Parathyroid adenoma (tissue), 2 donors: ENCODE measurements at regions not wholly inside any gene's neighbourhood (a gene's known extent, or its start where the extent isn't known, plus 50 kb on each side); places are given as distances from the start of the nearest gene placed in this dataset.
"Not testable (repeated sequence)": the region's sequence is repeated elsewhere in the genome, so short reads cannot be mapped to it uniquely, and the experiment has no call there.

Source experiments
- H2AFZ ChIP-seq: fragments of 300-600 bp; sonication (generic); one replicate; pipeline ENCODE4 v1.7.0; 2017; ENCODE audit warnings: antibody characterized with exemption, mild to moderate bottlenecking
- H3K27ac ChIP-seq: fragments of 300-600 bp; sonication (generic); one replicate; pipeline ENCODE4 v1.7.0; 2017
- H3K27me3 ChIP-seq: fragments of 300-600 bp; sonication (generic); one replicate; pipeline ENCODE4 v1.7.0; 2017; ENCODE audit warnings: low read length; ENCODE audit not compliant: control insufficient read depth, insufficient read depth
- H3K36me3 ChIP-seq: fragments of 300-600 bp; sonication (generic); one replicate; pipeline ENCODE4 v1.7.0; 2017; ENCODE audit warnings: low read length; ENCODE audit not compliant: control insufficient read depth, insufficient read depth
- H3K4me1 ChIP-seq: fragments of 300-600 bp; sonication (generic); one replicate; pipeline ENCODE4 v1.7.0; 2017; ENCODE audit warnings: control low read depth
- H3K4me2 ChIP-seq: fragments of 300-600 bp; sonication (generic); one replicate; pipeline ENCODE4 v1.7.0; 2017; ENCODE audit warnings: low read length
- H3K4me3 ChIP-seq: fragments of 300-600 bp; sonication (generic); one replicate; pipeline ENCODE4 v1.7.0; 2017; ENCODE audit warnings: low read depth, low read length
- H3K79me2 ChIP-seq: fragments of 300-600 bp; sonication (generic); one replicate; pipeline ENCODE4 v1.7.0; 2017; ENCODE audit warnings: control low read depth
- H3K9ac ChIP-seq: fragments of 300-600 bp; sonication (generic); one replicate; pipeline ENCODE4 v1.7.0; 2017; ENCODE audit warnings: mild to moderate bottlenecking
- H3K9me3 ChIP-seq: fragments of 300-600 bp; sonication (generic); one replicate; pipeline ENCODE4 v1.7.0; 2017; ENCODE audit warnings: low read length; ENCODE audit not compliant: control insufficient read depth
- TF ChIP-seq, protein P1 (sequence below): fragments of 300-600 bp; sonication (generic); IDR thresholded peaks from one replicate; pipeline ENCODE4 v1.7.0; 2017; ENCODE audit warnings: antibody characterized with exemption, mild to moderate bottlenecking
- donor health status: primary hyperparathyroidism.

DNA sequence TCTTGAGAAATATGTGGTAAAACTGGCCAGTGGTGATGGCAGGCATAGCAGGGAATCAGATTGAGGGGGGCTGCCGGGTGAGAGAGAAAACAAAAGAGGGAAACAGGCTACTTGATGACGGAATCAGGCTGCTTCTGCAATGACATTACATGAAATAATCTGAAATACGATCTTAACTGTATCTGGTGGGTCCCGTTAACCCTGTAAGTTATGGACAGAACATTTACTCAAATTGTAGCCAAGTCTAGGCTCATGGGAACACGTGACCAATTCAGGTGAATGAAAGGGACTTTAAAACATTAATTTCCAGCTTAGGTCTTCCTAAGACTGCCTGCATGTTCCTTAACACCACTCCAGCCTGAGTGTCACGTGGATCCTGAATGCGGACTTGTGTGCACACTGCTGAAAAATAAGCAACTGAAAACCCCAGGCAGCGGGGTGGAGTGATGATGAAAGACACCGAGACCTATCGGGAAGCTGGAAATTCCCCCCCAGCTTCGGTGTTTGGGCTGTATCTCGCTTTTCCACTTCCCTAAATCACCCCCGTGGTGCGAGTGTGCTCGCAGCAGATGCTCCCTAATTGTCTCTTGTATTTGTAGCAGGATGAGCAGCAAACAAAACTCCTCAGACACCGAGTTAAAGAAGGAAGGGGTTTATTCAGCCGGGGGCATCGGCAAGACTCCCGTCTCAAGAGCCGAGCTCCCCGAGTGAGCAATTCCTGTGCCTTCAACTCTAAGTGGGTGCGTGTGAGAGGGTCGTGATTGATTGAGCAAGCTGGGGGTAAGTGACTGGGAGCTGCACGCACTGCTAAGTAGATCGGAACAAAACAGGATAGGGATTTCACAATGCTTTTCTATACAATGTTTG, 145.0 kb upstream of the GRK3 start:
- Histone ChIP-seq H3K9me3 (no peaks in the 10 kb centered on the region), H2AFZ (peak overlapping the region; percentile 62), H3K4me2 (peak overlapping the region; percentile 51), H3K36me3 (no peaks in the 10 kb centered on the region), H3K79me2 (no peaks in the 10 kb centered on the region), H3K4me1 (peaks cover 2% of the 10 kb centered on the region), H3K27ac (no peak overlapping the region), H3K27me3 (peaks cover 3% of the 10 kb centered on the region), H3K9ac (no peak overlapping the region), H3K4me3 (peak overlapping the region; percentile 1)
- TF ChIP-seq, protein P1, sequence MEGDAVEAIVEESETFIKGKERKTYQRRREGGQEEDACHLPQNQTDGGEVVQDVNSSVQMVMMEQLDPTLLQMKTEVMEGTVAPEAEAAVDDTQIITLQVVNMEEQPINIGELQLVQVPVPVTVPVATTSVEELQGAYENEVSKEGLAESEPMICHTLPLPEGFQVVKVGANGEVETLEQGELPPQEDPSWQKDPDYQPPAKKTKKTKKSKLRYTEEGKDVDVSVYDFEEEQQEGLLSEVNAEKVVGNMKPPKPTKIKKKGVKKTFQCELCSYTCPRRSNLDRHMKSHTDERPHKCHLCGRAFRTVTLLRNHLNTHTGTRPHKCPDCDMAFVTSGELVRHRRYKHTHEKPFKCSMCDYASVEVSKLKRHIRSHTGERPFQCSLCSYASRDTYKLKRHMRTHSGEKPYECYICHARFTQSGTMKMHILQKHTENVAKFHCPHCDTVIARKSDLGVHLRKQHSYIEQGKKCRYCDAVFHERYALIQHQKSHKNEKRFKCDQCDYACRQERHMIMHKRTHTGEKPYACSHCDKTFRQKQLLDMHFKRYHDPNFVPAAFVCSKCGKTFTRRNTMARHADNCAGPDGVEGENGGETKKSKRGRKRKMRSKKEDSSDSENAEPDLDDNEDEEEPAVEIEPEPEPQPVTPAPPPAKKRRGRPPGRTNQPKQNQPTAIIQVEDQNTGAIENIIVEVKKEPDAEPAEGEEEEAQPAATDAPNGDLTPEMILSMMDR, result no peak

DNA sequence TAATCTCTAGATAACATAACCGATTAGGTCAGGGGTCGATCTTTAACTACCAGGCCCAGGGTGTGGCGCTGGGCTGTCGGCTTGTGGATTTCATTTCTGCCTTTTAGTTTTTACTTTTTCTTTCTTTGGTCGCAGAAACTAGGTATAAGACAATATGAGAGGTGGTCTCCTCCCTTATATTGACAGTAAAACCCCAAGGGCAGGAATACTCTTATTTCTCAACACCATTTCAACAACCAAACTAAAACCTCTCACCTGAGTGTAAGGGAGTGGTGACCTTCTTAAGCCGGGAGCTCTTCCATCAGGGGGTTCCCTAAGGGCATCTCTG, 144.4 kb upstream of the GRK3 start:
- H3K27me3 ChIP-seq, H3K27ac ChIP-seq, H3K9ac ChIP-seq: not testable (repeated sequence)

DNA sequence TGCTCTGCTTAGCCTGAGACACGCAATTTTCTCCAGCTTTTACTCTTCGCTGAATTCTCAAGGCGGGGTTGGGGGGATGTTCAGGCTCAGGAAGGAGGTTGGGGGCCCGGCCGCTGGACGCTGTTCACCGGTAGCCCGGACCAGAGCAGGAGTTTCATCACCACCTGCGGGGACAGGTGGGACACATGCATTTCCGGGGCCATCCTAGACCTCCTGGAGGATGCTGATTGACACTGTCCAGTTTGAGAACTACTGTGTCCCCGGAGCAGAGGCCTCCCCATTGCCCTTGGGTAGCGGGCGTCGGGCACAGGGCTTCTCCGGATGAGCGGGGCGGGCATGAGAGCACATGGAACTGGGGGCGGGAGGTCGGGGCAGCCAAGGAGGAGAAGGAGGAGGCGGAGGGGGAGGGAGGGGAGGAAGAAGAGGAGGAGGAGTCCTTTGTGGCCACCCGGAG, 144.0 kb upstream of the GRK3 start:
- peaks cover 3% of the 10 kb centered on the region for H3K27me3 ChIP-seq
- H3K79me2 ChIP-seq, result no peaks in the 10 kb centered on the region
- H3K9me3 ChIP-seq, result no peaks in the 10 kb centered on the region
- H3K36me3 ChIP-seq, result no peaks in the 10 kb centered on the region
- H3K4me1 ChIP-seq, result peaks cover 2% of the 10 kb centered on the region
- H3K4me2 ChIP-seq, result peak overlapping the region; percentile 74
- H3K9ac ChIP-seq, result no peak overlapping the region
- peak overlapping the region; percentile 48 for H3K4me3 ChIP-seq
- H3K27ac ChIP-seq, result no peak overlapping the region
- H2AFZ ChIP-seq, result no peak overlapping the region
- TF ChIP-seq, protein P1, result no peak

More for the DNA sequence above, 144.4 kb upstream of the GRK3 start:
- H2AFZ ChIP-seq, H3K36me3 ChIP-seq, H3K9me3 ChIP-seq, H3K4me3 ChIP-seq, H3K4me1 ChIP-seq, H3K79me2 ChIP-seq, H3K4me2 ChIP-seq: not testable (repeated sequence)

DNA sequence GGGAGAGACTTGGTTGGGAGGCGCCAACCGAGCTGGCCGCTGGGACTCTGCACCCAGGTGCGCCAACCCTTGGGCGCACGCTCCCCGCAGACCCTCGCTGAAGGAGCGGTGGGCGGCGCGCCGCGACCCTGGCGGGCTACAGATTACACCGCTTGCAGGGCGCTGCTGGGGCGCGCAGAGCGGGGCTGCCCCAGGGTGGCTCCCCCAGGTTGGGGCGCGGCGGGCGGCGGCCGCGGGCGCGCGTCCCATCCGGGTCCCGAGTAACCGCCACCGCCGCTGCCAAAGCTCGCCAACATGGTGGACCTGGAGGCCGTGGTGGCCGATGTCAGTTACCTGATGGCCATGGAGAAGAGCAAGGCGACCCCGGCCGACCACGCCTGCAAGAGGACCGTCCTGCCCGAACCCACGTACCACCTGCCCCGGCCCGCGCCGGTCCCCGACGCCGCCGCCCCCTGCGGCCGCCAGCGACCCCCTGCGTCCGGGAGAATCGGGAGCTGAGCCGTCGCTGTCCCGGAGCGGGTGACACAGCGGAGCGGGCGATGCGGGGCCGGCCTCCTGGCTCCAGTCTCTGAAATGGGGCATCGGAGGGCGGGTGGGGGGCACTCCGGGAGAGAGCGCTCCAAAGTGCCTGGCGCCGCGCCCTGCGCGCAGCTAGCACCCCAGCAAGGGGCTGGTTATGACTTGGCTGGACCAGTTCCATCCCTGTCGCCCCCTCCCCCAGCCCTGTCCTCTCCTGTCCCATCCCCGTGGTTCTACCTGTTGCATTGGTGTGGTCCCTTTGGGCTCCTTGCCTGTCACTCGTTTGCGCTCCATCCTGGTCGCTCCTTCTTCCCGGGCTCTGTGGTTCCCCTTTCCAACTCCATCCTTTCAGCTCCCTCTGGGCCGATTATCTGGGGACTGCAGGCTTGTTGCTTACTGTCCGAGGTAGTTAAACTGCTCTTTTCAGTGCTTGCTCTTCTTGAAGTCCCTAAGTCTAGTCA, 143.3 kb upstream of the GRK3 start:
- Histone ChIP-seq H3K36me3 (no peaks in the 10 kb centered on the region), H3K79me2 (no peaks in the 10 kb centered on the region), H3K9me3 (no peaks in the 10 kb centered on the region), H3K9ac (no peak overlapping the region), H3K4me1 (peaks cover 2% of the 10 kb centered on the region), H3K27ac (no peak overlapping the region), H3K4me3 (peak overlapping the region; percentile 48), H3K27me3 (peaks cover 3% of the 10 kb centered on the region), H2AFZ (peak overlapping the region; percentile 70), H3K4me2 (peak overlapping the region; percentile 74)
- TF ChIP-seq, protein P1, result no peak

DNA sequence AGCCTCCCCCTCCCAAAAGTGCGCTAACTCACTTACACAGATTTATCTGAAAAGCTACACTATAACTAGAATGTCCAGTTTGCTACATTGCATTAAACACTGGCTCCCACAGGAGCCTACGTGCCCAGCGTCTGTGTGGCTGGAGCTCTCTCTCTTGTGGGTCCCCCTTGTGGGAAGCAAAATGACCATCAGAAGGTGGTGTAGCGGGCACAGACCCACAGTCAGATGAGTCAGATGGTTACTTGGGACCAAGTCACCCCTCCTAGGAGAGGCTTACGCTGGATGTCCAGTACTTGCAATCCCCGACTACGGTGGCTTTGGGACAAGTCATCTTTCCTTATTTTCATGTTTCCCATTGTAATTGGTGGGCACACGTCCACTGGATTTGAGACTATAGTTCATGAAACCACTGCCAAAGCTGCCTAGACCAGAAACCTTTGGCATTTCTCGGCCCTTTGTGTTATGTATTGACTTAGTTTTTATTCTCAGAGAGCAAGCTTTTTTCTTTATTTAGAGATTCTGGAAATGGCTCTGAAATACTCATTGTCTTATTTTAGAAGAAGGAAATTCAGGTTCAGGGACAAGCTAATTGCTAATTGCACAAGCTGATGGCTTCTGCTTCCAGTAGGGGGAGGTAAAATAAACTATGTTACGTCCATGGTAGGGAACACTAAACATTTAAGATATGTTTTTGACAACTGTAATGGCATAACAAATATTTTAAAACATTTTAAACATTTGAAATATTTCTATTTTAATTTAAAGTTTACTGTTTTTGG, 137.8 kb upstream of the GRK3 start:
- H3K4me1 ChIP-seq, H3K9ac ChIP-seq, H3K36me3 ChIP-seq, H3K4me2 ChIP-seq, H3K79me2 ChIP-seq, H3K4me3 ChIP-seq, H3K27ac ChIP-seq, H3K9me3 ChIP-seq, H3K27me3 ChIP-seq, H2AFZ ChIP-seq: not testable (repeated sequence)

DNA sequence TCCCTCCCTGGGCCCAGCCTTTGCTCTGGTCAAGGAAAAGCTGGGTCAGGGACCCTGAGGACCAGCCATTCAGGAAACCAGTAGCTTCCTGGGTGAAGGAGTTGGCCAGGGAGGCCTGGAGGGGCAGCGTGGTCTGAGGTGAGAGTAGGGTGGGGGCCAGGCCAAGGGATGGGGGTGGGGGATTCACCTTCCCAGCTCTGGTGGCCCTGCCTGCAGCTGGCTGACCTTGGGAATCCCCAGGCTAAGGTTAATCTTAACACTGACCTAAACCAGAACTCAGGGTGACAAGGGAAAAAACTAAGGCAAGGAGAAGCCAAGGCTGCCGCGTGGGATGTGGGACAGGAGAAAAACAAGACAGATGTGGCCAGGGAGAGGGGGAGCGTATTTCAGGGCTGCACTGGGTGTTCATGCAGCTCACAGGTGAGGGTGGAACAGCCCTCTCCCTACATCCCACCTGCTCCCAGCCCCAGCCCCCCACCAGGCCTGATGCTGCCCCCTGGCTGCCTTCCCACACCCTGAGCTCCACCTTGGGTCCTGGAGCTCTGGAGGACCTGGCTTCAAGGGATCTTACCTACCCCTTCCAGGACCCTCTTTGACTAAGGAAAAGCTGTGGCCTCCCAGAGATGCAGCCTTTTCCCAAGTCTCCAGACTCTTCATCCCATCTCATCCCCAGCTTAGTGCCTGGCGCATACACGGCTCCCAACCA, 132.7 kb upstream of the GRK3 start:
- H3K4me3 ChIP-seq, H3K4me1 ChIP-seq, H3K79me2 ChIP-seq, H2AFZ ChIP-seq, H3K4me2 ChIP-seq, H3K27ac ChIP-seq, H3K36me3 ChIP-seq, H3K9ac ChIP-seq, H3K9me3 ChIP-seq, H3K27me3 ChIP-seq: not testable (repeated sequence)

DNA sequence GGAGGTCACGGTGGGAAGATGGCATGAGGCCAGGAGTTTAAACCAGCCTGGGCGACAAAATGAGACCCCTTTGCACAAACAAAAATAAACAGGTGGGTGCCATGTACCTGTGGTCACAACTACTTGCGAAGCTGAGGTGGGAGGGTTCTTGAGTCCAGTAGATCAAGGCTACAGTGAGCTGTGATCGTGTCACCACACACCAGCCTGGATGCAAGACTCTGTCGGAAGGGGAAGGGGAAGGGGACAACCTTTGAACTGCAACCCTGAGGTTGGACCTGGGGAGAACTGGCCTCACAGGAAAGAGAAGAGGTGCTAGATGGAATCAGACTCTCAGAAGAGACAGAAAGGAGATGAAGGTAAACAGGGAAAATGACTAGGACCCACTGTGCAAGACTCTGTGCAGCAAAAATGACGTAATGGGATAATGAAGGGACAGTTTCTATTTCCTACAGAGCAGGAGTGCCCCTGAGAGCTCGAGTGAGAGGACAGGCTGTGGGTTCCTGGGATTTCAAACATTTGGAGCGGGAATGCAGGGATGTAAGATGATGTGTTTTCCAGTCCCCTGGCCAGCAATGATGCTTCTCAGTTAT, 131.0 kb upstream of the GRK3 start:
- H2AFZ ChIP-seq, H3K9me3 ChIP-seq, H3K27me3 ChIP-seq, H3K4me3 ChIP-seq, H3K79me2 ChIP-seq, H3K27ac ChIP-seq, H3K9ac ChIP-seq, H3K4me1 ChIP-seq, H3K36me3 ChIP-seq, H3K4me2 ChIP-seq: not testable (repeated sequence)
